GM23248 (cell line): ENCODE measurements at regions not wholly inside any gene's neighbourhood (a gene's known extent, or its start where the extent isn't known, plus 50 kb on each side); places are given as distances from the start of the nearest gene placed in this dataset.

ENCODE experiments used
- EZH2 ChIP-seq: fragments of 200-600 bp; sonication (generic); IDR thresholded peaks from 2 replicates; pipeline ENCODE4 v1.6.1; 2018; ENCODE audit warnings: antibody characterized with exemption, mild to moderate bottlenecking; ENCODE audit not compliant: insufficient read depth, poor library complexity, severe bottlenecking
- EZH2phosphoT487 ChIP-seq: fragments of 200-600 bp; sonication (generic); IDR thresholded peaks from 2 replicates; pipeline ENCODE4 v1.6.1; 2018; ENCODE audit warnings: antibody characterized with exemption, moderate library complexity, mild to moderate bottlenecking, low read depth; ENCODE audit not compliant: insufficient read depth

DNA sequence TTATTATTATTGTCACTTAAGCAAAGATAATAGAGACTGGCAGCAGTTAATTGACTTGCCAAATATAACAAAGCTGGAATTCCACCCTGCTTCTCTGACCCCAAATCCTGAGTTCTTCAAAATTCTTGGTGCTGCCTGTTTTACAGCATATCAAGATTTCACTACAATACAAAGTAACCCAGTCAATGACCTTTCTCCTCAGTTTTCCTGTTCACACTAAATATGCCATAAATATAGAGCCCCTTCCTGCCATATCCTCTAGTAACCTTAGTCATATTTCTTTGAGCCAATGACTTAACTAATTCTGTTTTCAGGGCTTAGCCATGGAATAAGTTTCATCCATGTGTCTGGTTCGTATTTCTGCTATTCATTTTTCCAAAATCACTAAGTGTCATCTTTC is 315.3 kb upstream of the HS3ST1 start:
- no peak for TF ChIP-seq EZH2phosphoT487
- TF ChIP-seq EZH2, result no peak
